ENCODE measurements at regions not wholly inside any gene's neighbourhood (a gene's known extent, or its start where the extent isn't known, plus 50 kb on each side); places are given as distances from the start of the nearest gene placed in this dataset.

- no peaks in the 10 kb centered on the region for H3K79me2 ChIP-seq (ENCODE audit: insufficient read depth, low read length)
- H3K27me3 ChIP-seq (ENCODE audit: low read length) = no peaks in the 10 kb centered on the region
- TF ChIP-seq CTCF (IDR thresholded peaks at IDR 0.05; ENCODE audit: insufficient read depth, low read length, poor library complexity, severe bottlenecking) (no peak), EZH2phosphoT487 (conservative IDR thresholded peaks at IDR 0.05; ENCODE audit: low read length) (no peak)
- no peak overlapping the region for H3K27ac ChIP-seq (ENCODE audit: low read depth, low read length)
- no peaks in the 10 kb centered on the region for H4K20me1 ChIP-seq (ENCODE audit: low read depth, low read length)
- H3K9me3 ChIP-seq (ENCODE audit: insufficient read depth, low read length) = no peaks in the 10 kb centered on the region
- H3K9me2 ChIP-seq (replicated peaks; ENCODE audit: insufficient read depth, low read length) = no peaks in the 10 kb centered on the region
- H2AFZ ChIP-seq (ENCODE audit: low read depth, low read length, severe bottlenecking) = no peak overlapping the region
- no peaks in the 10 kb centered on the region for H3K36me3 ChIP-seq (ENCODE audit: low read length)
- no peaks in the 10 kb centered on the region for H3F3A ChIP-seq (ENCODE audit: insufficient read depth)
- no peak overlapping the region for H3K4me2 ChIP-seq (ENCODE audit: low read depth, low read length, poor library complexity, severe bottlenecking)
- H3K4me3 ChIP-seq (ENCODE audit: insufficient read depth, low read length, poor library complexity, severe bottlenecking) = no peak overlapping the region
- no peak overlapping the region for H3K9ac ChIP-seq (ENCODE audit: low read length)
Measured at GRCh38 chr4:84413976-84414375, 85.1 kb downstream of the NKX6-1 start.

DNA sequence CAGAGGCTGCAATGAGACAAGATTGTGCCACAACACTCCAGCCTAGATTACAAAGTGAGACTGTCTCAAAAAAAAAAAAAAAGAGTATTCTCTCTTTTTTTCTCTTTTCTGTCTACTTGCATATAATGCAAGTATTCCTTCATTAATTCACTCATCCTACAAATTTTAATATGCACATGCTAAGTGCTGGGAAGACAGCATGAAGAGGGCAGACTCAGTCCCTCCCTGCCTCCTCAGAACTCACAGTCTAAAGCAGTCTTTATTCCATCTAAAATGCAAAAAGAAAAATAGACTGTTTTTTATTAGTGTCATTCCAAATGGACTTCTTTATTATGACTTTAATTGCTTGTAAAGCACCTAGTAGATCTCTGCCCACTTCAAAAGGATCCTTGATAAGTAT lies 85.6 kb downstream of the NKX6-1 start:
- Histone ChIP-seq H3K36me3 (ENCODE audit: low read length) (no peaks in the 10 kb centered on the region), H3F3A (ENCODE audit: insufficient read depth) (no peaks in the 10 kb centered on the region), H3K27ac (ENCODE audit: low read depth, low read length) (no peak overlapping the region), H3K27me3 (ENCODE audit: low read length) (no peaks in the 10 kb centered on the region), H2AFZ (ENCODE audit: low read depth, low read length, severe bottlenecking) (no peak overlapping the region), H3K4me2 (ENCODE audit: low read depth, low read length, poor library complexity, severe bottlenecking) (no peak overlapping the region), H4K20me1 (ENCODE audit: low read depth, low read length) (no peaks in the 10 kb centered on the region), H3K9me3 (ENCODE audit: insufficient read depth, low read length) (no peaks in the 10 kb centered on the region), H3K9me2 (replicated peaks; ENCODE audit: insufficient read depth, low read length) (no peaks in the 10 kb centered on the region), H3K79me2 (ENCODE audit: insufficient read depth, low read length) (no peaks in the 10 kb centered on the region), H3K9ac (ENCODE audit: low read length) (no peak overlapping the region), H3K4me3 (ENCODE audit: insufficient read depth, low read length, poor library complexity, severe bottlenecking) (no peak overlapping the region)
- TF ChIP-seq CTCF (IDR thresholded peaks at IDR 0.05; ENCODE audit: insufficient read depth, low read length, poor library complexity, severe bottlenecking) (no peak), EZH2phosphoT487 (conservative IDR thresholded peaks at IDR 0.05; ENCODE audit: low read length) (no peak)

- no peaks in the 10 kb centered on the region for H3F3A ChIP-seq (ENCODE audit: insufficient read depth)
- H3K36me3 ChIP-seq (ENCODE audit: low read length) = no peaks in the 10 kb centered on the region
- no peak overlapping the region for H3K4me2 ChIP-seq (ENCODE audit: low read depth, low read length, poor library complexity, severe bottlenecking)
- no peak overlapping the region for H3K4me3 ChIP-seq (ENCODE audit: insufficient read depth, low read length, poor library complexity, severe bottlenecking)
- H3K27me3 ChIP-seq (ENCODE audit: low read length) = no peaks in the 10 kb centered on the region
- TF ChIP-seq EZH2phosphoT487 (conservative IDR thresholded peaks at IDR 0.05; ENCODE audit: low read length) = no peak
- no peak for TF ChIP-seq CTCF (IDR thresholded peaks at IDR 0.05; ENCODE audit: insufficient read depth, low read length, poor library complexity, severe bottlenecking)
- H2AFZ ChIP-seq (ENCODE audit: low read depth, low read length, severe bottlenecking) = no peak overlapping the region
- no peak overlapping the region for H3K9ac ChIP-seq (ENCODE audit: low read length)
- no peak overlapping the region for H3K27ac ChIP-seq (ENCODE audit: low read depth, low read length)
- no peaks in the 10 kb centered on the region for H3K9me3 ChIP-seq (ENCODE audit: insufficient read depth, low read length)
- H3K79me2 ChIP-seq (ENCODE audit: insufficient read depth, low read length) = no peaks in the 10 kb centered on the region
- no peaks in the 10 kb centered on the region for H3K9me2 ChIP-seq (replicated peaks; ENCODE audit: insufficient read depth, low read length)
- no peaks in the 10 kb centered on the region for H4K20me1 ChIP-seq (ENCODE audit: low read depth, low read length)
Measured at GRCh38 chr4:84412062-84412461, 87.0 kb downstream of the NKX6-1 start.

All from SU-DHL-6 (cell line).